HG03108 (cell line): ENCODE measurements at regions not wholly inside any gene's neighbourhood (a gene's known extent, or its start where the extent isn't known, plus 50 kb on each side); places are given as distances from the start of the nearest gene placed in this dataset.
"Not testable (repeated sequence)": the region's sequence is repeated elsewhere in the genome, so short reads cannot be mapped to it uniquely, and the experiment has no call there.

ENCODE experiments used
- ATAC-seq: cut with Tn5 transposase; IDR thresholded peaks from one replicate; pipeline ENCODE4 v1.9.1; 2021; ENCODE audit warnings: moderate library complexity; ENCODE audit not compliant: unreplicated experiment

- ATAC-seq, result no peak
Measured at GRCh38 chr6:98014442-98015201, 731.6 kb upstream of the MMS22L start.

DNA sequence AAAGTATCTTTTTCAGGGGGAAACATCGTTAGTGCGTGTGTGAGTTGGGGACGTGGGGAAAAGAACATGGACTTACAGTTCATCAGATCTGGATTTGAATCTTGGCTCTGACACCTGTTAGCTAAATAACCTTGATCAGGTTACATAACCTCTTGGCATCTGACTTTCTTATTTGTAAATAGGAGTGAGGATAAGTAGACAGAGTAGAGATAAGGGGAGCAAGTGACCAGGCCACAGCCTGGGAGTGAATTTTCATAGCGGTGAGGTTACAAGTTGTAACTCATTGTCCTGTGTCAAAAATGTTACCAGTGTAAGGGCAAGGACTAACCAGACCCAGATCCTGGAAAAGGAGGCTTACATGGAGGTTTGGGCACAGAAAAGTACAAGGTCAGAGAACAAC is 733.5 kb upstream of the MMS22L start:
- no peak for ATAC-seq

DNA sequence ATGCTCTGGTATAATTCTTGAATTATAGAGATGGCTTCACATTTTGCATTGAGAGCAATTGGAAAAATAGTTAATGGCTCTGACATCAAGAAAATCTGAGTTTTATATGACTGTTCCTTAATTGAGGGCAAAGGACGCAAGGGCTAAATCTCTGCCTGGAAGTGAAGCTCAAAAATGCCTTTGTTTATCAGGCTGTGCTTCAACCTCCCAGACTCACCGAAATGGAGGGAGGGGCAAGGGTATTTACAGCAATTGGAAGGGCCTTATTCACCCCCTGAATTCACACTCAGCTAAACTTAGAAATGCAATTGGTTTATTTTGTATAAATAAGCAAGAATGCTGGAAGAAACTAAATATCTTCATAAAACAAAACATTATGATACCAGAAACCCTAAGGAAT is 737.2 kb upstream of the MMS22L start:
- no peak for ATAC-seq

DNA sequence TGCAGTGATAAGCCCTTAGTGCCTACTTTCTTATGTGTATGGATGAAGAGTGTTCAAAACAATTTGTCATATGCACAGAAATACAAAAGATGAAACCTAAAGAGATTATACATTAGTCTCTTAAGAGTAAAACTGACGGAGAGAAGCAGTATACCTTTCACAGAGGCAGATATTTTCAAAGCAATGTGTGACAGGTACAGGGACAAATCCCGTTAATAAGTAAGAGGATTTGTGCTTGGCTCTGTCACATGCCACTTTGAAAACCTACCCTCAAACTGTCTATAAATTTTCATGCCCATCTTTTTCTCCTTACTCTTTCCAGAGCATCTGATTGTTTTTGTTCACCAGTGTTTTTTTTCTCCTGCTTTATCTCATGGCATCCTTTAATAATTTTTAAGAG is 741.3 kb upstream of the MMS22L start:
- no peak for ATAC-seq

DNA sequence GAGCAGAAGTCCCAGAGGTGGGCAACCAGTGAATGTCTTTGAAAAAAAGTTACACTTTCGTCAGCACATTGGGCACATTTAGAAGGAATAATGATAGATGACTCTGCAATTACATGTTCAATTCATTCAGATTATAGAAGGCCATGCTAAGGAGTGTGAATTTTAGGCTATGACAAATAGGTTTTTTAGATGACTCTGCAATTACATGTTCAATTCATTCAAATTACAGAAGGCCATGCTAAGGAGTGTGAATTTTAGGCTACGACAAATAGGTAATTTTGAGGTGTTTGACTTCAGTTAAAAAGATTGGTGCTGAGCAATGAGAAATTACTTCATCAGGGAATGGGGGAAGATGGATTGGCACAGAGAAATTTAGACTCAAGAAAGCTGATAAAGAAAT is 744.9 kb upstream of the MMS22L start:
- ATAC-seq, result no peak

DNA sequence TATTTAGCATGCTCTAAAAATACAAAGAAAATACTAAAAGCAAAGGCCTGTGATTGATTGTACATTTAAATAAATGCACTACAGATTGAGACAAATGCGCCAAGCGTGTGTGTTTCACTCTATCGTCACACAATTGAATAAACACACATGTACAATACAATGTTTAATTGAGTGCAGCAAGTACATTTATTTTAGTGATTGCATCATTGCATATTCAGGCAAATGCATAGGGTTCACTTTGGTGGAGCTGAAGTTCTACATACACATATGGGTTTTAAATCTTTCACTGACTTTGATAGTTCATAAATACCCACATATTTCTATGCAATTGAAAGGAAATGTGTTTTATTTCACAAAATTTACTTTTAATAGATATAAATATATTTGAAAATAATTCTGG is 750.6 kb upstream of the MMS22L start:
- ATAC-seq, result no peak

GRCh38 chr6:98036344-98036923 is 753.4 kb upstream of the MMS22L start:
- no peak for ATAC-seq

DNA sequence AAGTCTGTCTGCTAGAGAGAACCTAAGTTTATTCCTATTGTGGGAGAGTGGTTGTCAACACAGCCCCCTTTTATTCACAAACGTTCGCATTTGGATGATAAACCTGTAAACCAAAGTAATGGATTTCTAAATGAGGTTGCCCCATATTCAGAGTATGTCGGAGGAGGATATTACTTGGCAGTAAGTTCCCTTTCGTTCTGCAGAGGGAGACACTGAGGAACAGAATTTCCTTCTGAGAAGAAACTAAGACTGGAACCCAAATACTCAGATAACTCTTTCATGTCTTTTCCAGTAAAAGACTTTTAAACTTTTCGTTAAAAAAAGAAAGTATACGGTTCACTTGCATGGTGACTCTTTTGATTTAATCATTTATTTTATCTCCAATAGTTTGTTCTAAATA is 754.6 kb upstream of the MMS22L start:
- ATAC-seq, result no peak

DNA sequence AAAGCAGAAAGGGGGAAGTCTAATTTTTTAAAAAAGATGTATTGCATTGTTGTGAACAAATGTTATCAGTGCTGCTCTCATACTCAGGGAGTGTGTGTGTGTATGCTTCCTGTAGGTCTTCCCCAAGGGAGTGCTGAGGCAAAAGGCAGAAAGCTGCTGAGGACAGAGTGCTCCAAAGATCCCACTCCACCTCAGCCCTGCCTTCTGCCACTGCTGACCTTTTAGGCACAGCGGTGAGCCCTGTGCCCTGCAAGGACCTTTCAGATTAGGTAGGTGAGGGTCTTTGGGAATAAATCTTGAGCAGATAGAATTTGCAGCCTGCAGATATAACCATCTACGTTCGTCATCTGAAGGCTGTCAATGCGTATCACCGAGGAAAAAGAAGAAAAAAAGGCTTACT is 756.4 kb upstream of the MMS22L start:
- no peak for ATAC-seq

DNA sequence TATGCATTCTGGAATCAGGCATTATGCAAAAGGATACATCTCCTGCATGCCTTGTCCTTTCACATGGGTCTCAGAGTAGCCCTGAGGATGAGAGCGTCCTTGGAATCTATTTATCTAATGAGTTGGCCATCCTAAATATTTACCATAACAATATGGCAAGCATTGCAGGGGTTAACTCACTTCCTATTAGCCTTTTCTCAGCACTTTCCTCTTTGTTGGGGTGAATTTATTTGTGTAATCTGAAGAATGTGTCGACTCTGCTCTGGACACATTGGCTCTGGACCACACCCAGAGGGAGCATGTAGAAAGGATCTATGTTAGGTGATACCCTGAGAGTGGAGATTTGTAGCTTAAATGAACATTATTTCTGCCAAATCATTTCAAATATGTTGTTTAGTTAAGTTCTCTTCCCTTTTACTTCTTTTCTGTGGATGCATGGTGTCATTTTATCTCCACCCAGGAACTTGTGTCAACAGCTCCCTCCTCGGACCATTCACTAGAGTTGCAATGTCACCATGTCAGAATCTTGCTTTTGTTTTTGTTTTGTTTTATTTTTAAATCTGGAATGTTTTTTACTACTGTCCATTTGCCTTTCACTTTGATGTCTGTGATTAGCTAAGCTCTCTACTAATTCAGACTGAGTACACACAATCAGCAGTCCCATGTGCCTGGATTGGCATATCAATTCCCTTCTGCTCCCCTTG is 757.0 kb upstream of the MMS22L start:
- ATAC-seq, result no peak

GRCh38 chr6:98041056-98041455 is 758.0 kb upstream of the MMS22L start:
- no peak for ATAC-seq

- no peak for ATAC-seq
Measured at GRCh38 chr6:98041921-98042320, 758.9 kb upstream of the MMS22L start.

- ATAC-seq, result no peak
Measured at GRCh38 chr6:98044151-98044561, 761.1 kb upstream of the MMS22L start.

- ATAC-seq, result no peak
Measured at GRCh38 chr6:98044791-98045470, 761.9 kb upstream of the MMS22L start.

- no peak for ATAC-seq
Measured at GRCh38 chr6:98047164-98047563, 764.1 kb upstream of the MMS22L start.

GRCh38 chr6:98047871-98048270 is 764.9 kb upstream of the MMS22L start:
- no peak for ATAC-seq

DNA sequence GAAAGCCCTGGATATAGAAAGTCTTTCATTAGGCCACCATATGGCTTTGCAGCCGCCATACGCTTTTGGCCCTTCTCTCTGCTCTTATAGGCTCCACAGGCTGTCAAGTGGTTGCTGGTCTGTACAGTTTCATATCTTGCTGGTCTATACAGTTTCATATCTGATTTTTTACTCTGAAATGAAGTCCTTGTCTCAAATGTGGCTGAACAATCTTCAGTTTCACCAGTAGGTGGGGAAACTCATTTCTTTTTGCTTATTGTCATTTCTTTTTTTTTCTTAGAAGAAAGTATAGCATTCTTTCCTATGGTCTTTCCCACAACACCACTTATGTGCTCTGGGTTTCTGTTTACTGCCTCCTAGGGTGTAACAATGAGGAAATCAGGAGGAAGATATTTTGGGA is 771.4 kb upstream of the MMS22L start:
- ATAC-seq, result no peak

DNA sequence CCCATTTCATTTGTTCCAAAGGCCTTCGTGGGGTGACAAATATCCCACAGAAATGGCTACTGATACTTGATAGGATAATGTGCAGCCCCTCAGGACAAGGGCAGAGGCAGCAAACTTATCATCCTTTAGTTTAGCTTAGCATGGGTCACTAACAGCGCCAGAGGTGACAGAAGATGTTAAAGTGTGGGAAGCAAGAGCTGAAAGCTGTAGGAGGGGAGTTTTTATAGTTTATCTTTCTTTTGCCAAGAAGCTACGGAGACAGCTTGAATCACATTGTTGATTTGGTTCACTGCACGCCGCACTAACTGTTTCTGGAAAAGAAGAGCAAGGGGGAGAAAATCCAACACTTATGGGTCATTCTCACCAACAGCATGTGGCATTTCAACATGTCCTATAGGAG is 773.9 kb upstream of the MMS22L start:
- ATAC-seq, result no peak

GRCh38 chr6:98067375-98067774 is 767.0 kb upstream of the POU3F2 start:
- ATAC-seq, result no peak

DNA sequence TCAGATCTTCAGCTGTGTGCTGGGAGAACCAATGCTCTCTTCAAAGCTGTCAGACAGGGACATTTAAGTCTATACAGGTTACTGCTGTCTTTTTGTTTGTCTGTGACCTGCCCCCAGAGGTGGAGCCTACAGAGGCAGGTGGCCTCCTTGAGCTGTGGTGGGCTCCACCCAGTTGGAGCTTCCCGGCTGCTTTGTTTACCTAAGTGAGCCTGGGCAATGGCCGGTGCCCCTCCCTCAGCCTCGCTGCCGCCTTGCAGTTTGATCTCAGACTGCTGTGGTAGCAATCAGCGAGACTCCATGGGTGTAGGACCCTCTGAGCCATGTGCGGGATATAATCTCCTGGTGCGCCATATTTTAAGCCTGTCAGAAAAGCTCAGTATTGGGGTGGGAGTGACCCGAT is 745.8 kb upstream of the POU3F2 start:
- ATAC-seq, result not testable (repeated sequence)

GRCh38 chr6:98092331-98092730 is 742.0 kb upstream of the POU3F2 start:
- ATAC-seq, result no peak

DNA sequence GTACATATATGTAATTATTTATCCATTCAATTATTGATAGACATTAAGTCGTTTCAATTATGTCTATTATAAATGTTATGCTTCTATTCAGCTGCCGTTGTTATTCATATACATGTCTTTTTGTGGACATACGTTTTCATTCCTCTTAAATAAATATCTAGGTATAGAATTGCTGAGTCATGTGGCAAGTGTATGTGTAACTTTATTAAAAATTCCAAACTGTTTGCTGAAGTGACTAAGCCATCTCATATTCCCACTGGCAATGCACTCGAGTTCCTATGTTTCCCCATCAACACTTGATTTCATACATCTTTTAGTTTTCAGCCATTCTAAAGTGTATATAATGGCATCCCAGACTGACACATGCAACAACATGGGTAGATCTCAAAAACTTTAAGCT is 739.7 kb upstream of the POU3F2 start:
- ATAC-seq, result no peak
